Heart left ventricle (tissue), 16 donors: ENCODE measurements at regions not wholly inside any gene's neighbourhood (a gene's known extent, or its start where the extent isn't known, plus 50 kb on each side); places are given as distances from the start of the nearest gene placed in this dataset.

Source experiments
- ATAC-seq, 4 donors: fragments of 200-7000 bp; cut with Tn5 transposase; one replicate each; pipeline ENCODE4 v1.9.1; 2020 to 2022; ENCODE audit warnings: moderate library complexity in 4 of 4, mild to moderate bottlenecking in 3 of 4, moderate number of reproducible peaks in 1 of 4
- DNase-seq, 5 donors: peaks; one replicate each; pipeline ENCODE4 v3.0.0-alpha.2; 2020
- H3K27ac ChIP-seq, 12 donors: fragments of 200-600 bp; sonication (generic) in 4 of 12; one replicate each; pipeline versions ENCODE4 v1.5.0 to v1.8.0; 2016 to 2022; ENCODE audit warnings: mild to moderate bottlenecking in 2 of 12
- H3K27me3 ChIP-seq, 9 donors: fragments of 200-600 bp; sonication (generic) in 2 of 9; one replicate each; pipeline versions ENCODE4 v1.5.1 to v1.8.0; 2016 to 2022; ENCODE audit warnings: mild to moderate bottlenecking in 3 of 9
- H3K36me3 ChIP-seq, 9 donors: fragments of 200-600 bp; sonication (generic) in 2 of 9; one replicate each; pipeline versions ENCODE4 v1.5.0 to v1.8.0; 2018 to 2022; ENCODE audit warnings: mild to moderate bottlenecking in 2 of 9
- H3K4me1 ChIP-seq, 12 donors: fragments of 200-600 bp; sonication (generic) in 4 of 12; one replicate each; pipeline versions ENCODE4 v1.5.0 to v1.8.0; 2016 to 2022; ENCODE audit warnings: mild to moderate bottlenecking in 3 of 12
- H3K4me3 ChIP-seq, 12 donors: fragments of 200-600 bp; sonication (generic) in 4 of 12; one replicate each; pipeline versions ENCODE4 v1.5.0 to v1.8.0; 2017 to 2022; ENCODE audit warnings: mild to moderate bottlenecking in 9 of 12, moderate library complexity in 4 of 12
- H3K9me3 ChIP-seq, 12 donors: fragments of 200-600 bp; sonication (generic) in 4 of 12; one replicate each; pipeline versions ENCODE4 v1.5.0 to v1.8.0; 2016 to 2022; ENCODE audit warnings: mild to moderate bottlenecking in 1 of 12
- POLR2A ChIP-seq, 2 donors: fragments of 450-650 bp; IDR thresholded peaks; one replicate each; pipeline ENCODE4 v1.6.1; 2017; ENCODE audit warnings: antibody characterized with exemption in 2 of 2, mild to moderate bottlenecking in 2 of 2, moderate library complexity in 2 of 2
- WGBS, 4 donors: extraction: QIAGEN DNeasy Blood & Tissue Kit in 2 of 4; methylation state at CpG; one replicate each; pipeline versions ENCODE4 v1.1.5 to v1.1.7; 2013 to 2018; 5-methylcytosine and 5-hydroxymethylcytosine counted together
- intact Hi-C, 10 donors: fragments of 100-400 bp; cut with DNase I; formaldehyde crosslinking; loops; one replicate each; pipeline versions ENCODE4 v1.11.1 to v1.14.2; 2022
- TF ChIP-seq, protein P1 (sequence below), 12 donors: fragments of 200-600 bp; sonication (generic) in 4 of 12; IDR thresholded peaks; one replicate each; pipeline versions ENCODE4 v1.5.0 to v1.8.0; 2018 to 2022; ENCODE audit warnings: antibody characterized with exemption in 12 of 12, mild to moderate bottlenecking in 5 of 12
- donor health status: ischemic (EF 13 %, LVEDD 7.1; RV severe dilation, severe dysfunction).
- donor health status: healthy with polysubstance abuse.
- donor health status: DM: no; HTN: yes; CAD: no.
- donor health status: DM: no; HTN: no; CAD: no.
- donor health status: ischemic (EF 25% LVEDD 6.9; RV normal size, moderate dysfunction).
- donor health status: ischemic (EF 25% LVEDD 5.7; RV mildly dilated, moderate dysfunction).
- donor health status: healthy.
- donor health status: DM: yes; HTN: yes; CAD: no.
- donor health status: ischemic (EF 35%, LVEDD 5.7; RV mildly dilated, moderate dysfunction).
- donor health status: nonischemic (EF 11% LVEDD 7.7; RV severe dilation, severe dysfunction).
- donor health status: DM: yes; HTN: yes; CAD: no.
- donor health status: PGD.
- donor health status: ischemic (EF 29% LVEDD 5.4; RV normal size, mild dysfunction).
- donor health status: nonischemic (EF 23%, LVEDD 6.1; RV moderate dilation, normal function).

DNA sequence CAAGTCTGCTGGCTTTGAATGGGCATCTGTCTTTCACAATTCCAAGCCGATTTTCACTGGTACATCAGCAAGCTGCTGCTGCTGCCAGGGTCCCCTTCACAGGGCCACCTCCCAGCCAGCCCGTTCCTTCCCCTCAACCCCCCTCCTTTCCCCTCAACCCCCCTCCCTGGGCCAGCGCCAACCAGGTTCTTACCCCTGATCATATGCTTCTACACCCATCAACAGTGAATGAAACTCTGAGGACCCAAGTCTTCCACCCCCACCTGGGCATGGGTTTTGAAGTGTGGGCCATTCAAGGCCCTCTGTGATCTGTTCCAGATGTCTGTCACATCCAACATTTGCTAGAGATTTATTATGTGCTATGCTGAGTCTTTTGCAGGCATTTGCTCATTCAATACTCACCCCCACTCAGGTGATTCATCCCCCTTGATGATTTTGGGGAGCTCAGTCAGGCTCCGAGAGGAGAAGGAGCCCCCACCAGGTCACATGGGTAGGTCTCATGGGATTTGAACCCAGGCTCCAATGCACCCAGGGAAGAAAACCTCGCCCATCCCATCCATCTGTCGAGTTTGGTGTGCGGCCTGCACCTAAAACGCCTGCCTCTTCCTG lies 52.7 kb upstream of the FOXK1 start:
- Histone ChIP-seq H3K36me3 (no peaks in the 10 kb centered on the region), H3K4me1 (peaks cover 0 to 22% (median 8%) of the 10 kb centered on the region in 12 donors), H3K27me3 (no peaks in the 10 kb centered on the region), H3K27ac (no peak overlapping the region), H3K4me3 (no peak overlapping the region), H3K9me3 (no peaks in the 10 kb centered on the region)
- intact Hi-C loops = loop anchor here in 1 of 10 donors (5.0 kb wide), 1 partner anchor 118 kb away; no protein-coding TSS in a partner anchor
- ATAC-seq (no peak), DNase-seq (no peak)
- WGBS, 4 donors = 89 to 93% (median 91%) methylated on average over 8 of the region's 8 CpGs
- TF ChIP-seq POLR2A (IDR thresholded peaks at IDR 0.05) = no peak
- TF ChIP-seq, protein P1, sequence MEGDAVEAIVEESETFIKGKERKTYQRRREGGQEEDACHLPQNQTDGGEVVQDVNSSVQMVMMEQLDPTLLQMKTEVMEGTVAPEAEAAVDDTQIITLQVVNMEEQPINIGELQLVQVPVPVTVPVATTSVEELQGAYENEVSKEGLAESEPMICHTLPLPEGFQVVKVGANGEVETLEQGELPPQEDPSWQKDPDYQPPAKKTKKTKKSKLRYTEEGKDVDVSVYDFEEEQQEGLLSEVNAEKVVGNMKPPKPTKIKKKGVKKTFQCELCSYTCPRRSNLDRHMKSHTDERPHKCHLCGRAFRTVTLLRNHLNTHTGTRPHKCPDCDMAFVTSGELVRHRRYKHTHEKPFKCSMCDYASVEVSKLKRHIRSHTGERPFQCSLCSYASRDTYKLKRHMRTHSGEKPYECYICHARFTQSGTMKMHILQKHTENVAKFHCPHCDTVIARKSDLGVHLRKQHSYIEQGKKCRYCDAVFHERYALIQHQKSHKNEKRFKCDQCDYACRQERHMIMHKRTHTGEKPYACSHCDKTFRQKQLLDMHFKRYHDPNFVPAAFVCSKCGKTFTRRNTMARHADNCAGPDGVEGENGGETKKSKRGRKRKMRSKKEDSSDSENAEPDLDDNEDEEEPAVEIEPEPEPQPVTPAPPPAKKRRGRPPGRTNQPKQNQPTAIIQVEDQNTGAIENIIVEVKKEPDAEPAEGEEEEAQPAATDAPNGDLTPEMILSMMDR (IDR thresholded peaks at IDR 0.05) = no peak

DNA sequence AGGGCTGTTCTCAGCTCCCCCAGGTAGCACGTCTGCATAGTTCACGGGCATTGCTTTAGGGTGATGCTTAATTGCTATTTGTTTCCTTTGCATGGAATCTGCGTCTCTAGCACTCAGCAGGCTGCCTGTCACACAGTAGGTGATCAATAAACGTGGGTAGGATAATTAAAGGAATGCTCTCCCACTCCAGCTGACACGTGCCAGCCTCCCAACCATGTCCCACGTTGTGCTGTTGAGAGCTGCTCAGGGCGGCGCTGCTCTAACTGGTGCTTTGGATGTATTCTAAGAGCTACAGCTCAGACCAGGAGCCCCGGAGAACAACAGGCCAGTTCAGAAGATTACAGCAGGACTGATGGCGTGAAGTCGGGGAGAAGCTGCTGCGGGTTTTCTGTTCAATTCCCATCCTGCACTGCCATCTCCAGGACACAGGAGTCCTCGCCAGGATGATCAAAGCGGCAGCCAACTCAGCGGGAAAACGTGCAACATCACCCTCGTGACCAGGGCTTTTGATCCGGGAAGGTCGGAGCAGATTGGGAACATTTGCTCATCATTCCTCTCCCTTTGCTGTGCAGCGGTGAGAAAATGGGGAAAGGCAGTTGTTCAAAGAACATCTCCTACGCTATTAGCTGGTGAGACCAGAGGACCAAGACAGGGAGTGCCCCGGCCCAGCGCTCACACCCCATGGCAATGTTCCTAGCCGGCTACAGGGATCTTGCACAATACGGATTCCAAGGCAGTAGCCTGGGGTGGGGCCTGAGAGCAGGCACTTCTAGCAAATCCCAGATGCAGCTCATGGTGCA lies 50.5 kb upstream of the FOXK1 start:
- peak overlapping the region in 9 of 12 donors; percentile 18 to 41 (median 32) for H3K4me3 ChIP-seq
- no peaks in the 10 kb centered on the region for H3K36me3 ChIP-seq
- ATAC-seq (peak; percentile 78 to 98 (median 95)), DNase-seq (peak; percentile 66 to 84 (median 79))
- H3K9me3 ChIP-seq = no peaks in the 10 kb centered on the region
- intact Hi-C loops = loop anchor here in 8 of 10 donors (1.0 to 5.0 kb wide), 4 partner anchors 19 to 709 kb away; no protein-coding TSS in a partner anchor
- no peak for TF ChIP-seq POLR2A (IDR thresholded peaks at IDR 0.05)
- TF ChIP-seq, protein P1 (IDR thresholded peaks at IDR 0.05) = peak; percentile 42 to 78 (median 65)
- H3K4me1 ChIP-seq = peaks cover 0 to 13% (median 6%) of the 10 kb centered on the region in 12 donors
- peak overlapping the region in 3 of 12 donors; percentile 43 to 64 (median 44) for H3K27ac ChIP-seq
- H3K27me3 ChIP-seq = no peaks in the 10 kb centered on the region
- 12 to 17% (median 15%) methylated on average over 24 to 25 of the region's 25 CpGs for WGBS, 4 donors
